ENCODE measurements at regions not wholly inside any gene's neighbourhood (a gene's known extent, or its start where the extent isn't known, plus 50 kb on each side); places are given as distances from the start of the nearest gene placed in this dataset.
"Not testable (repeated sequence)": the region's sequence is repeated elsewhere in the genome, so short reads cannot be mapped to it uniquely, and the experiment has no call there.

GRCh38 chr2:146734042-146734820 lies 1110.6 kb upstream of the ACVR2A start:
- H3K4me3 Mint-ChIP-seq = no peak overlapping the region

GRCh38 chr2:146730882-146731281 lies 1113.9 kb upstream of the ACVR2A start:
- H3K36me3 Mint-ChIP-seq = no peaks in the 10 kb centered on the region
- peaks cover 0 to 6% (median 1%) of the 10 kb centered on the region in 6 donors for H3K9me3 Mint-ChIP-seq
- no peaks in the 10 kb centered on the region for H3K27me3 Mint-ChIP-seq (ENCODE audit: low read depth in 3 of 3)
- no peaks in the 10 kb centered on the region for H3K4me1 Mint-ChIP-seq
- no peak for DNase-seq
- no peak overlapping the region for H3K27ac Mint-ChIP-seq
- H3K4me3 Mint-ChIP-seq = no peak overlapping the region

More at GRCh38 chr2:146734042-146734820, 1110.6 kb upstream of the ACVR2A start:
- Mint-ChIP-seq H3K9me3 (peaks cover 0 to 6% (median 1%) of the 10 kb centered on the region in 6 donors), H3K36me3 (no peaks in the 10 kb centered on the region), H3K4me1 (no peaks in the 10 kb centered on the region), H3K27me3 (ENCODE audit: low read depth in 3 of 3) (peaks cover 0 to 2% (median 0%) of the 10 kb centered on the region in 3 donors), H3K27ac (no peak overlapping the region)
- no peak for DNase-seq

DNA sequence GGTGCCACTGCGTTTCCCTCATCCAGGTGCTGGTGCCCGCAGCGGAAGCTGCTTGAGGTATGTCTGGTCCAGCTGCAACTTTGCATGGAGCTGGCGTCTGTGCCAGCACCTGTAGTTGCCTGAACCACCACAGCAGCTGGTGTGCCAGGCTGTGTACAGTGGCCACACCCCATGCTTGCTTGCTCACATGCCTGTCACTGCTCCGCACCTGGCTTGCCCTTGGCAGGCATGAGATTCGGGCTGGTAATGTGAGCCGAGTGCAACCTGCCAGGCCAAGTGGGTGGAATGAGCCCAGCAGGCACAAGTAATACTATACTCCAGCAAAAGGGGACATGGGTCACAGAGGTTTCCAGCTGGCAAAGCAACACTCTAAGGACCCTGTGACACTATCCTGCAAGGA lies 1123.3 kb upstream of the ACVR2A start:
- no peaks in the 10 kb centered on the region for H3K36me3 Mint-ChIP-seq
- H3K9me3 Mint-ChIP-seq = peaks cover 2 to 33% (median 12%) of the 10 kb centered on the region in 6 donors
- no peaks in the 10 kb centered on the region for H3K4me1 Mint-ChIP-seq
- H3K27me3 Mint-ChIP-seq (ENCODE audit: low read depth in 3 of 3) = peaks cover 0 to 2% (median 0%) of the 10 kb centered on the region in 3 donors
- no peak overlapping the region for H3K27ac Mint-ChIP-seq
- no peak for DNase-seq
- H3K4me3 Mint-ChIP-seq = no peak overlapping the region

DNA sequence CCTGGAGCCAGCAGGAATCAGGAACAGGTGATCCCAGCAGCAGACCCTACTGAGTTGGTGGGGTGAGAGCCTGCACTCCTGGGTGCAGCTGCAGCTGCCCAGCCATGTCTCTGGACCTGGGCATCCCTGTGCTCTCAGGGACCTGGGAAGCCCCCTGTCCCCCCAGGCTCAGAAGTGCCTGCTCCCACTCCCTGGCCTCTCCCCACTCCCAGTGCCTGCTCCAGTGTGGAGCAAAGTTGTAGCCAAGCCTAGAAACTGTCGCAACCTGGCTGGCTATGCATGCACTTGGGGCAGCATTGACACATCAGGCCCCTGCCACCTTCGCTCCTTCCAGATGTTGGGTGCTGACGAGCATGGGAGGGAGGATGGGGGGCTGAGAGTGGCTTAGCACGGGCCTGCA lies 1124.7 kb upstream of the ACVR2A start:
- H3K27me3 Mint-ChIP-seq (ENCODE audit: low read depth in 3 of 3) = peaks cover 0 to 2% (median 0%) of the 10 kb centered on the region in 3 donors

DNA sequence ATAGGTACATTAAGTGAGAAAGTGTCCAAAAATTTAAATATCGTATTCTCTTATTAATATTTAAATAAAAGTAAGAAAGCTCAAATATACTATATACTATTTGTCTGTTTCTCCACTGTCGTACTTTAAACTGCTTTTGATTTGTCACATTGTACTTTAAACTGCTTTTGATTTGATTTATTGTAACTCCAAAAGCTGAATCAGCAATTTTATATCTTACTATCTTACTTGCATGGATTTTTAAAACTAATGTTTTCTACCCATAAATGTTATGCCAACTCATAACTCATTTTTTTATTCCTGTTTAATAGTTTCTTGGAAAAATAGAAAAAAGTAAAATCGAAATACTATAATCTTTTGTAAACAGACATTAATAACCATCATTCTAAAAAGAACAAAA lies 1128.2 kb upstream of the ACVR2A start:
- peaks cover 0 to 28% (median 11%) of the 10 kb centered on the region in 6 donors for H3K9me3 Mint-ChIP-seq
- H3K4me3 Mint-ChIP-seq = no peak overlapping the region
- DNase-seq = no peak
- H3K36me3 Mint-ChIP-seq = no peaks in the 10 kb centered on the region
- H3K27ac Mint-ChIP-seq = no peak overlapping the region
- peaks cover 0 to 2% (median 0%) of the 10 kb centered on the region in 3 donors for H3K27me3 Mint-ChIP-seq (ENCODE audit: low read depth in 3 of 3)
- H3K4me1 Mint-ChIP-seq = no peaks in the 10 kb centered on the region

More for the DNA sequence above, 1124.7 kb upstream of the ACVR2A start:
- no peak for DNase-seq
- Mint-ChIP-seq H3K9me3 (peaks cover 2 to 28% (median 12%) of the 10 kb centered on the region in 6 donors), H3K4me3 (no peak overlapping the region), H3K27ac (no peak overlapping the region), H3K4me1 (no peaks in the 10 kb centered on the region), H3K36me3 (no peaks in the 10 kb centered on the region)

DNA sequence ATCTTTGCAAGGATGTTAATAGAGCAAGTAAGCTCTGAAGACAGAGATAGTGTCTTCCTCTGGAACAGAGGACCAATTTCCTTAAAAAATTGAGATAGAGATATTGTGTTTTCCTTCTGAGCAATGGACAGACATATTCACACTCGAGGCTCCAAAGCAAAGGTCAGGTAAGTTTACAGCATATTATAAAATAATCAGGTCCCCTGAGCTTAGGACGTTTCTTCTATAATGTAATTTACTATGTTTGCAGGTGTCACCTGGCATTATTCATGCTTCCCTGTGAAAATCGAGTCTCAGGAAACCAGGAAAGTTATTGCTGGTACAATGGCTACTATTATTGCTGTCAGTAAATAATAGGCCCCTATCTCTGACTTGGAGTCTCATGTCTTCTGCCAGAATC lies 1135.8 kb upstream of the ACVR2A start:
- Mint-ChIP-seq H3K9me3 (peaks cover 5 to 24% (median 12%) of the 10 kb centered on the region in 6 donors), H3K4me1 (no peaks in the 10 kb centered on the region), H3K4me3 (no peak overlapping the region), H3K27me3 (ENCODE audit: low read depth in 3 of 3) (no peaks in the 10 kb centered on the region), H3K27ac (no peak overlapping the region), H3K36me3 (no peaks in the 10 kb centered on the region)
- no peak for DNase-seq

DNA sequence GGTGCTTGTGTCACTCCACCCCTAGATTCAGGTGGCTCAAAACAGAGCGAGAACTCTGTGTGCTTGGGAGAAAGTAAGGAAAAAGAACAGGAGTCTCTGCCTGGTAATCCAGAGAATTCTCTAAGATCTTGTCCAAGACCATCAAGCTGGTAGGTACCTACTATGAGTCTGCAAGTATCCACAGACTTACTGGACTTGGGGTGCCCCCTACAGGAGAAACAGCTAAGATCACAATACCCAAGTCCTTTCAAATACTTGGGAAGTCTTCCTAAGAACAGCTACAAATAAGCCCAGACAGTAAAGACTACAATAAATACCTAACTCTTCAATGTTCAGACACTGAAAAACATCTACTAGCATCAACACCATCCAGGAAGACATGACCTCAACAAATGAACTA lies 1143.6 kb upstream of the ACVR2A start:
- Mint-ChIP-seq H3K27me3 (ENCODE audit: low read depth in 3 of 3) (peaks cover 0 to 2% (median 1%) of the 10 kb centered on the region in 3 donors), H3K4me3 (no peak overlapping the region), H3K27ac (no peak overlapping the region), H3K9me3 (peaks cover 19 to 56% (median 32%) of the 10 kb centered on the region in 6 donors), H3K4me1 (no peaks in the 10 kb centered on the region), H3K36me3 (no peaks in the 10 kb centered on the region)
- no peak for DNase-seq

GRCh38 chr2:146697307-146697706 lies 1147.5 kb upstream of the ACVR2A start:
- Mint-ChIP-seq H3K9me3 (peaks cover 11 to 36% (median 17%) of the 10 kb centered on the region in 6 donors), H3K36me3 (no peaks in the 10 kb centered on the region), H3K27ac (no peak overlapping the region), H3K27me3 (ENCODE audit: low read depth in 3 of 3) (peaks cover 0 to 2% (median 1%) of the 10 kb centered on the region in 3 donors), H3K4me3 (no peak overlapping the region), H3K4me1 (no peaks in the 10 kb centered on the region)
- DNase-seq = no peak

GRCh38 chr2:146696787-146697186 lies 1148.0 kb upstream of the ACVR2A start:
- H3K4me1 Mint-ChIP-seq; H3K27ac Mint-ChIP-seq; H3K27me3 Mint-ChIP-seq (ENCODE audit: low read depth in 3 of 3); H3K36me3 Mint-ChIP-seq; DNase-seq; H3K4me3 Mint-ChIP-seq: not testable (repeated sequence)
- H3K9me3 Mint-ChIP-seq = peaks cover 10 to 31% (median 16%) of the 10 kb centered on the region in 6 donors

DNA sequence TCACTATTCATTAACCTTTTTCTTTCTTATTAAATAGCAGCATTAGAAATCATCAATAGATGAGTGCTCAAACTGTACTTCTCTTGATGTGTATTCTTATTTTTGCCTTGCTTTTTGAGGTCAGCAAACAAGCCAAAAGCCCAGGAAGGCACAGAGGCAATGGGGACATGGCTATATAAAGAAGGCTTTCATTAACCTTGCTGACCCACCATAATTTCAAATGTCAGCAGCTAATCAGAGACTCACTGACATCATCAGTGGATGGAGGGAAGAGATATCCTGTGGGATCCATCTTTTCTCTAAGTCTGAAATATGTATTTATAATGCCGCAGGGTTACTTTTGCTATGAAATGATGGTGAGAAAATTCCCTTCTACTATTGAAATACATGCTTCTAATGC lies 1162.8 kb upstream of the ACVR2A start:
- no peak overlapping the region for H3K4me3 Mint-ChIP-seq
- no peaks in the 10 kb centered on the region for H3K36me3 Mint-ChIP-seq
- no peak for DNase-seq
- peaks cover 0 to 25% (median 3%) of the 10 kb centered on the region in 6 donors for H3K9me3 Mint-ChIP-seq
- H3K27ac Mint-ChIP-seq = no peak overlapping the region
- H3K4me1 Mint-ChIP-seq = no peaks in the 10 kb centered on the region
- H3K27me3 Mint-ChIP-seq (ENCODE audit: low read depth in 3 of 3) = no peaks in the 10 kb centered on the region

GRCh38 chr2:146678516-146678915 lies 1166.3 kb upstream of the ACVR2A start:
- Mint-ChIP-seq H3K9me3 (peaks cover 2 to 26% (median 5%) of the 10 kb centered on the region in 6 donors), H3K4me3 (no peak overlapping the region), H3K4me1 (no peaks in the 10 kb centered on the region), H3K27ac (no peak overlapping the region), H3K36me3 (no peaks in the 10 kb centered on the region), H3K27me3 (ENCODE audit: low read depth in 3 of 3) (peaks cover 0 to 2% (median 1%) of the 10 kb centered on the region in 3 donors)
- DNase-seq = no peak

GRCh38 chr2:146677280-146677679 lies 1167.5 kb upstream of the ACVR2A start:
- no peak for DNase-seq
- Mint-ChIP-seq H3K27me3 (ENCODE audit: low read depth in 3 of 3) (peaks cover 0 to 2% (median 1%) of the 10 kb centered on the region in 3 donors), H3K4me3 (no peak overlapping the region), H3K27ac (no peak overlapping the region), H3K4me1 (no peaks in the 10 kb centered on the region), H3K36me3 (no peaks in the 10 kb centered on the region), H3K9me3 (peaks cover 0 to 15% (median 3%) of the 10 kb centered on the region in 6 donors)

DNA sequence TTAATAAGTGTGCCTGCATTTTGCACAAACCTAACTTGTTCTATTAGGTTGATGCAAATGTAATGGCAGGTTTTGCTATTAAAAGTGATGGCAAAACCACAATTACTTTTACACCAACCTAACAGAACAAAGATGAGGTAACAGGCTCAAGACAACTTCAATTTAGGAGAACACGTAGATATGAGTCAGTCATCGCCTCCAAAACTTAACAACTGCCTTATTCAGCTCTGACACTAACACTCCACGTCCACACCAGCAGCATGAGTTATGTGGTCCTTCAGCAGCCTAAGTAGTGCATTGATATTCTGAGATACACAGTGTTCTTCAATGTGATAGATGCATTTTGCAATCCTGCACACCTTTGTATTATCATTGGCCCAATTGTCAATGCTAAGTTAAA lies 1175.1 kb upstream of the ACVR2A start:
- no peak overlapping the region for H3K27ac Mint-ChIP-seq
- no peak for DNase-seq
- peaks cover 2 to 9% (median 4%) of the 10 kb centered on the region in 6 donors for H3K9me3 Mint-ChIP-seq
- no peaks in the 10 kb centered on the region for H3K4me1 Mint-ChIP-seq
- no peaks in the 10 kb centered on the region for H3K36me3 Mint-ChIP-seq
- no peak overlapping the region for H3K4me3 Mint-ChIP-seq
- H3K27me3 Mint-ChIP-seq (ENCODE audit: low read depth in 3 of 3) = peaks cover 0 to under 1% (median 0%) of the 10 kb centered on the region in 3 donors

DNA sequence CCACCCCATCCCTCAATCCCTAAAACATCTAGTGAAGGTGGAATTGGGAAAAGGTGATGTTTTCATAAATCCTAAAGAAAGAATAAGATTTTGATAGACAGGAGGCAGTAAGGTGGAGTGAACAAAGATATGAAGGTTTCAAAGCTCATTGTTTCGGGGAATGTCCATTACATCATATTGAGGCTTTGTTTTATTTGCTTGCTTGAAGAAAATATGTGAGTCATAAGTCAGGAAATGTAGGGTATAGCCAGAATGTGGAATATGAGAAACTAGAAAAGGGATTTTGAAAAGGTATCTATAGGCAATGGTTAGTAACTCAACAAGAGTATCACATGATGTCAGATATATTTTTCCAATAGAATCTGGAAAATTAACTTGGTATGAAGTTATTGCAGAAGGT lies 1178.5 kb upstream of the ACVR2A start:
- no peak overlapping the region for H3K27ac Mint-ChIP-seq

More for the DNA sequence above, 1178.5 kb upstream of the ACVR2A start:
- no peak for DNase-seq
- Mint-ChIP-seq H3K4me3 (no peak overlapping the region), H3K27me3 (ENCODE audit: low read depth in 3 of 3) (no peaks in the 10 kb centered on the region), H3K36me3 (no peaks in the 10 kb centered on the region), H3K4me1 (no peaks in the 10 kb centered on the region), H3K9me3 (peaks cover 0 to 8% (median 3%) of the 10 kb centered on the region in 6 donors)
